T-cell (primary cell): ENCODE measurements at regions not wholly inside any gene's neighbourhood (a gene's known extent, or its start where the extent isn't known, plus 50 kb on each side); places are given as distances from the start of the nearest gene placed in this dataset.
"Not testable (repeated sequence)": the region's sequence is repeated elsewhere in the genome, so short reads cannot be mapped to it uniquely, and the experiment has no call there.

Experiments used
- ATAC-seq, 4 experiments: fragments of 200-7000 bp in 3 of 4; fragments of 150-1000 bp in 1 of 4; cut with Tn5 transposase; replicated peaks in 1 of 4; 1 replicate in 3 of 4; 2 replicates in 1 of 4; pipeline ENCODE4 v1.10.0; 2021; ENCODE audit warnings: moderate library complexity in 3 of 4, mild to moderate bottlenecking in 2 of 4, moderate number of reproducible peaks in 1 of 4
- CTCF ChIA-PET, 2 donors: fragments of 300-600 bp; sonication (Branson Sonifier 250); formaldehyde crosslinking; loops; one replicate each; lab custom pipeline; 2022; ENCODE audit warnings: antibody characterized with exemption in 2 of 2; lab: Charles Lee
- POLR2A ChIA-PET, 2 donors: fragments of 300-600 bp; sonication (Branson Sonifier 250); formaldehyde crosslinking; loops; one replicate each; lab custom pipeline; 2022; ENCODE audit warnings: antibody characterized with exemption in 2 of 2; lab: Charles Lee
- DNase-seq, 35 experiments: peaks; one replicate each; pipeline versions ENCODE4 v3.0.0 to v3.0.0-alpha.2; 2013 to 2023
- H3K27ac ChIP-seq: one replicate; pipeline ENCODE4 v1.5.1; 2013; ENCODE audit warnings: low read length
- H3K27me3 ChIP-seq, 2 experiments: replicated peaks in 1 of 2; 1 replicate in 1 of 2; 2 replicates in 1 of 2; pipeline versions ENCODE4 v1.6.1 to v1.7.0; 2013; ENCODE audit warnings: low read length in 1 of 2, mixed read lengths in 1 of 2; ENCODE audit not compliant: control insufficient read depth in 2 of 2, insufficient read depth in 2 of 2; ENCODE audit errors: extremely low read depth in 1 of 2
- H3K36me3 ChIP-seq, 2 donors: 1 replicate in 1 of 2; 2 replicates in 1 of 2; pipeline versions ENCODE4 v1.6.1 to v1.7.0; 2013; ENCODE audit warnings: low read length in 1 of 2; ENCODE audit not compliant: control insufficient read depth in 2 of 2, insufficient read depth in 1 of 2; ENCODE audit errors: extremely low read depth in 1 of 2
- H3K4me1 ChIP-seq, 2 experiments: 1 replicate in 1 of 2; 2 replicates in 1 of 2; pipeline versions ENCODE4 v1.6.1 to v1.7.0; 2013; ENCODE audit warnings: low read length in 2 of 2, mixed read lengths in 1 of 2; ENCODE audit not compliant: insufficient read depth in 2 of 2, control insufficient read depth in 1 of 2; ENCODE audit errors: extremely low read depth in 1 of 2
- H3K4me3 ChIP-seq, 2 donors: 1 replicate in 1 of 2; 2 replicates in 1 of 2; pipeline versions ENCODE4 v1.5.1 to v1.7.0; 2013; ENCODE audit warnings: mild to moderate bottlenecking in 2 of 2, low read length in 1 of 2, moderate library complexity in 1 of 2; ENCODE audit not compliant: control insufficient read depth in 1 of 2; ENCODE audit errors: extremely low read depth in 1 of 2
- H3K9me3 ChIP-seq: 2 replicates; pipeline ENCODE4 v1.7.0; 2013
- H3K27ac Mint-ChIP-seq, 2 donors: one replicate each; pipeline ENCODE4 v1.8.0; 2020 to 2021; ENCODE audit warnings: mild to moderate bottlenecking in 2 of 2, mixed read lengths in 2 of 2
- H3K27me3 Mint-ChIP-seq, 2 donors: one replicate each; pipeline ENCODE4 v1.8.0; 2021 to 2022; ENCODE audit warnings: mixed read lengths in 2 of 2
- H3K36me3 Mint-ChIP-seq: one replicate; pipeline ENCODE4 v1.8.0; 2021; ENCODE audit warnings: mixed read lengths
- H3K4me1 Mint-ChIP-seq, 3 donors: one replicate each; pipeline ENCODE4 v1.8.0; 2020 to 2022; ENCODE audit warnings: mixed read lengths in 3 of 3, mild to moderate bottlenecking in 1 of 3
- H3K4me3 Mint-ChIP-seq, 3 donors: one replicate each; pipeline ENCODE4 v1.8.0; 2020 to 2022; ENCODE audit warnings: mild to moderate bottlenecking in 3 of 3, mixed read lengths in 3 of 3, moderate library complexity in 3 of 3
- H3K9me3 Mint-ChIP-seq, 3 donors: one replicate each; pipeline ENCODE4 v1.8.0; 2020 to 2022; ENCODE audit warnings: mixed read lengths in 3 of 3
- WGBS: methylation state at CpG from one replicate; pipeline ENCODE4 v1.1.5; 2013; ENCODE audit warnings: missing lambda C conversion rate; ENCODE audit not compliant: insufficient coverage; 5-methylcytosine and 5-hydroxymethylcytosine counted together

DNA sequence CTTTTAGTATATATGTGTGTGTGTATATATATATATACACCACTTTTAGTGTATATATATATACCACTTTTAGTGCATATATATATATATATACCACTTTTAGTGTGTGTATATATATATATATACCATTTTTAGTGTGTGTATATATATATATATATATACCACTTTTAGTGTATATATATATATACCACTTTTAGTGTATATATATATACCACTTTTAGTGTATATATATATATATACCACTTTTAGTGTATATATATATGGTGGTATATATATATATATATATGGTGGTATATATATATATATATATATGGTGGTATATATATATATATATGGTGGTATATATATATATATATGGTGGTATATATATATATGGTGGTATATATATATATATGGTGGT, 79.5 kb upstream of the ANK3 start:
- H3K27ac Mint-ChIP-seq, H3K27me3 Mint-ChIP-seq, H3K27ac ChIP-seq, H3K36me3 ChIP-seq, POLR2A ChIA-PET, ATAC-seq, H3K4me1 ChIP-seq, DNase-seq, H3K4me3 Mint-ChIP-seq, H3K9me3 Mint-ChIP-seq, CTCF ChIA-PET, H3K4me1 Mint-ChIP-seq, H3K27me3 ChIP-seq, H3K9me3 ChIP-seq, H3K4me3 ChIP-seq: not testable (repeated sequence)
- H3K36me3 Mint-ChIP-seq, result peaks cover 14% of the 10 kb centered on the region

DNA sequence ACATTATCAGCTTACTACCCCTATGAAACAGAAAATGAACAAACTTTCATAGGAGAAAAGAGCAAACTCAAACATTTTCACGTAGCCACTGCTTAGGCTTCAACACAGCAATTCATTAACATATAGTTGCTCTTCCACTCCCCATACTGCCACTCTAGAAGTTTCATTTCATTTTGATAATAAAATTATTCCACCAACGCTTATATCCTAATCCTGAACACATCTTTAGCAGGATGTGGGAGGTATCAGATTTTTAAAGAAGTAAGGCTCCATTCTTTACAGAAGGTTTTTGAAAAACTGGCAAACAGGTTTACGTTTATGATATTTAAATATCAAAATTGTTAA, 77.5 kb upstream of the ANK3 start:
- no peaks in the 10 kb centered on the region for H3K9me3 Mint-ChIP-seq
- peaks cover 14% of the 10 kb centered on the region for H3K36me3 Mint-ChIP-seq
- no peaks in the 10 kb centered on the region for H3K27me3 Mint-ChIP-seq

DNA sequence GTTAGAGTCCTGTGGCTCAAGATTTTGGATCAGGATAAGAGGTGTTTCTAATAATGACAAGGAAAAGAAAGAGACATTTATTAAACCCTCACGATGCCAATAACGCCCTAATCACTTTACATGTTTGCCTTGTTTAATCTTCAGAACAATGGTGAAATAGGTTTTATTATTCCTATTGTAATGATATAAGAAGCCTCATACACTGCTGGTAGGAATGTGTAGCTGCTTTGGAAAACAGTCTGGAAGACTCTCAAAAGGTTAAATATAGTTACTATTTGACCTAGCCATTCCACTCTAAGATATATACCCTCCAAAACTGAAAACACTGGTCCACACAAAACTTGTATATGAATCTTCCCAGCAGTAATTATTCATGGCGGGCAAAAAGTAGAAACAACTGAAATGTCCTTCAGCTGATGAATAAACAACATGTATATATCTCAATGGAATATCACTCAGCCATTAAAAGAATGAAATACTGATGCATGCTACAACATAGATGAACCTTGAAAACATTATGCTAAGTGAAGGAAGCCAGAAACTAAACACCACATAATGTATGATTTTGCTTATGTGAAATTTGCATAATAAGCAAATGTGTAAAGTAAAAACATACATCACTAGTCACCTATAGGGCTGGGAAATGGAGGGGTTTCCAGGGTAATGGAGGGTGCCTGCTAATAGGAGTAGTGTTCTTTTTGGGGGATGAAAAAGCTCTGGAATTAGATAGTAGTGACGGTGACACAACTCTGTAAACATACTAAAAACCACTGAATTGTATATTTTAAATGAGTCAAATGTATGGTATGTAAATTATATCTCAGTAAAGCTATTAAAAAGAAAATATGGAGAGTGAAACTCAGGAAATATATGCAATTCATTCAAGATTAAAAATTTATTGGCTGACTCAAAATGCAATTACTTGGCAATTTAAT, 76.9 kb upstream of the ANK3 start:
- Mint-ChIP-seq H3K36me3 (peaks cover 14% of the 10 kb centered on the region), H3K4me3 (no peak overlapping the region), H3K27me3 (no peaks in the 10 kb centered on the region), H3K4me1 (peaks cover 3 to 13% (median 4%) of the 10 kb centered on the region in 3 donors), H3K9me3 (no peaks in the 10 kb centered on the region), H3K27ac (no peak overlapping the region)
- ChIA-PET POLR2A (interaction anchor here in 1 of 2 donors (0.5 kb wide), 1 partner anchor 255 kb away, joined by 13 read pairs; no protein-coding TSS in a partner anchor), CTCF (interaction anchor here in 1 of 2 donors (0.7 kb wide), 1 partner anchor 181 kb away, joined by 6 read pairs; no protein-coding TSS in a partner anchor)
- H3K9me3 ChIP-seq, result no peaks in the 10 kb centered on the region
- ATAC-seq (no peak), DNase-seq (no peak)
- no peaks in the 10 kb centered on the region for H3K27me3 ChIP-seq
- H3K36me3 ChIP-seq, result peaks cover 0 to 3% of the 10 kb centered on the region in 2 donors
- H3K27ac ChIP-seq, result no peak overlapping the region
- WGBS, result no CpG with 5 or more reads among the region's 4 CpGs
- no peak overlapping the region for H3K4me3 ChIP-seq
- no peaks in the 10 kb centered on the region for H3K4me1 ChIP-seq

More for the DNA sequence above, 77.5 kb upstream of the ANK3 start:
- ChIA-PET CTCF (interaction anchor here in 1 of 2 donors (0.7 kb wide), 1 partner anchor 367 kb away, joined by 5 read pairs; no protein-coding TSS in a partner anchor), POLR2A (no interaction called here)
- no peak overlapping the region for H3K4me3 ChIP-seq
- no CpG with 5 or more reads among the region's 3 CpGs for WGBS
- DNase-seq, result no peak
- H3K9me3 ChIP-seq, result no peaks in the 10 kb centered on the region
- no peak overlapping the region for H3K27ac Mint-ChIP-seq
- no peak overlapping the region for H3K4me3 Mint-ChIP-seq
- H3K27me3 ChIP-seq, result no peaks in the 10 kb centered on the region
- H3K36me3 ChIP-seq, result peaks cover 0 to 3% of the 10 kb centered on the region in 2 donors
- no peaks in the 10 kb centered on the region for H3K4me1 ChIP-seq
- no peak for ATAC-seq
- no peak overlapping the region for H3K27ac ChIP-seq
- peaks cover 0 to 7% (median 1%) of the 10 kb centered on the region in 3 donors for H3K4me1 Mint-ChIP-seq

DNA sequence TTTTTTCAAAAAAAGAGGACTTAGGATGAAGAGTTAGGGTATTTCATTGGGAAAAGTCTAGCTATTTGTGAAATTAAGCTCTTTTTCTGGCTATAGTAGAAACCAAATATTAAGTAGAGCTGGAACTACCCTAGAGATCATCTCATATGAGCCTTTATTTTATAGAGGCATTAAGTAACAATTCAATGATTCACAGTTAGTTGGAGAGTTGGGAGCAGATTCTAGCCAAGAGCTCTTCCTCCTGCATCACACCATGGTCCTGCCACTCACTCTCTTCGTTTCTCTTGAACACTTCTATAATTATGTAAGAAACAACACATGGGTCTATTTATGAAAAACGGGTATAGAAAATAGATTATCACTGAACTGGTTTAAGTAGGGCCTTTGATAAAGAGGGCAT, 76.1 kb upstream of the ANK3 start:
- POLR2A ChIA-PET, result no interaction called here
- DNase-seq (no peak), ATAC-seq (no peak)
- CTCF ChIA-PET, result interaction anchor here in 1 of 2 donors (0.7 kb wide), 1 partner anchor 181 kb away, joined by 6 read pairs; no protein-coding TSS in a partner anchor
- H3K27me3 ChIP-seq, result no peaks in the 10 kb centered on the region
- no peak overlapping the region for H3K27ac ChIP-seq
- Mint-ChIP-seq H3K27me3 (no peaks in the 10 kb centered on the region), H3K9me3 (no peaks in the 10 kb centered on the region), H3K4me3 (no peak overlapping the region), H3K36me3 (peaks cover 14% of the 10 kb centered on the region), H3K4me1 (peaks cover 3 to 15% (median 4%) of the 10 kb centered on the region in 3 donors), H3K27ac (no peak overlapping the region)
- no peak overlapping the region for H3K4me3 ChIP-seq
- no peaks in the 10 kb centered on the region for H3K4me1 ChIP-seq
- peaks cover 0 to 3% of the 10 kb centered on the region in 2 donors for H3K36me3 ChIP-seq
- WGBS, result no CpG with 5 or more reads among the region's 2 CpGs
- H3K9me3 ChIP-seq, result no peaks in the 10 kb centered on the region

DNA sequence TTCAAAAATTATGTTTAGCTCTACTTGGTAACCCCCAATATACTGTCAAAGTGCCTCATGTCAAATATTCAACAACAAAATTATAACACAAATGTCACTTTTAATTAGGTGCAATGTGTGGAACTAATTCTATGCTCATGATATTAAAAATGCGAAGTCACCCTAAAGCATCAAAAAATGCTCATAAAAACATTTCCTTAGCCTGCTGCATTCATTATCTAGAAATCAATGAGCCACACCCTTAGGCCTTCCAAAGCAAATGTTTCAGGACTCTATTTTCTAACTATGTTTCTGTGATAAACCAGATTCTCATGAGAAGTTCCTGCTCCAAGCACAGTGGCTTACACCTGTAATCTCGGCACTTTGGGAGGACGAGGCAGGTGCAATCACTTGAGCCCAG, 75.0 kb upstream of the ANK3 start:
- DNase-seq (no peak), ATAC-seq (no peak)
- no peaks in the 10 kb centered on the region for H3K27me3 ChIP-seq
- H3K27ac ChIP-seq, result no peak overlapping the region
- no peaks in the 10 kb centered on the region for H3K9me3 ChIP-seq
- Mint-ChIP-seq H3K27ac (no peak overlapping the region), H3K4me3 (no peak overlapping the region), H3K4me1 (peaks cover 4 to 18% (median 6%) of the 10 kb centered on the region in 3 donors), H3K36me3 (peaks cover 14% of the 10 kb centered on the region), H3K27me3 (no peaks in the 10 kb centered on the region), H3K9me3 (no peaks in the 10 kb centered on the region)
- WGBS, result 100% methylated on average over 2 of the region's 3 CpGs
- POLR2A ChIA-PET, result no interaction called here
- no peaks in the 10 kb centered on the region for H3K4me1 ChIP-seq
- H3K36me3 ChIP-seq, result peaks cover 0 to 3% of the 10 kb centered on the region in 2 donors
- CTCF ChIA-PET, result no interaction called here
- H3K4me3 ChIP-seq, result no peak overlapping the region

DNA sequence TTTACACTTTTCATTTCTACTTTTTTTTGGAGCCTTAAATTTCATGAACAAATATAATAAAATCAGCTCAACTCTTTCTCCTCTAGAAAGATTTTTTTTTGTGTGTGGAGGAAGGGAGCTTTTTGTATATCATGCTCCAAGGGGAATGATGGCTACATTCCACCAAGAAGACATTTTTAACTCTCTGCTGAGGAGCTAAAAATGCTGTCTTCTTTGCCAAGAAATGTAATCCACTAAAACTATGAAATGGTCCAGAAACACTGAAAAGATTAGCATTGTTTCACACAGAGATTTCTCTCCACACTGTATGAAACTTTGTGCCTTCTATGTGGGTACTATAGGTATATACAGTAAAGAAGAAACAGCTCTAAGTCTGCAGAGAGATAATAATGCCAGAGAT, 74.1 kb upstream of the ANK3 start:
- no peak overlapping the region for H3K27ac ChIP-seq
- no peaks in the 10 kb centered on the region for H3K9me3 ChIP-seq
- no peak overlapping the region for H3K4me3 ChIP-seq
- H3K36me3 Mint-ChIP-seq, result peaks cover 14% of the 10 kb centered on the region
- POLR2A ChIA-PET, result no interaction called here
- H3K27ac Mint-ChIP-seq, result no peak overlapping the region
- H3K27me3 Mint-ChIP-seq, result no peaks in the 10 kb centered on the region
- peaks cover 0 to 3% of the 10 kb centered on the region in 2 donors for H3K36me3 ChIP-seq
- H3K4me1 Mint-ChIP-seq, result peaks cover 4 to 23% (median 6%) of the 10 kb centered on the region in 3 donors
- no peaks in the 10 kb centered on the region for H3K27me3 ChIP-seq
- H3K9me3 Mint-ChIP-seq, result no peaks in the 10 kb centered on the region
- no peaks in the 10 kb centered on the region for H3K4me1 ChIP-seq
- DNase-seq (no peak), ATAC-seq (no peak)
- CTCF ChIA-PET, result interaction anchor here (0.7 to 1.0 kb wide), 4 partner anchors 14 to 208 kb away, joined by 3 to 5 read pairs (median 4); no protein-coding TSS in a partner anchor
- H3K4me3 Mint-ChIP-seq, result no peak overlapping the region
